K562 (cell line): ENCODE measurements at regions not wholly inside any gene's neighbourhood (a gene's known extent, or its start where the extent isn't known, plus 50 kb on each side); places are given as distances from the start of the nearest gene placed in this dataset.

Source experiments
- ARHGAP35 ChIP-seq: fragments of 450-650 bp; IDR thresholded peaks from 2 replicates; pipeline ENCODE4 v1.6.1; 2018; ENCODE audit not compliant: partially characterized antibody
- ARID1B ChIP-seq: fragments of 450-650 bp; IDR thresholded peaks from 2 replicates; pipeline ENCODE4 v1.6.1; 2016; ENCODE audit warnings: antibody characterized with exemption, mild to moderate bottlenecking, inconsistent platforms
- BRF1 ChIP-seq: IDR thresholded peaks from 3 replicates; pipeline ENCODE4 v1.6.1; 2011; ENCODE audit warnings: borderline replicate concordance, mild to moderate bottlenecking; ENCODE audit not compliant: insufficient read length; ENCODE audit errors: extremely low read depth
- ELF1 ChIP-seq: fragments of 200-800 bp; sonication (Bioruptor generic); IDR thresholded peaks from 2 replicates; pipeline ENCODE4 v1.6.1; 2016; ENCODE audit warnings: missing genetic modification characterization, missing compliant biosample characterization
- EP300 ChIP-seq: IDR thresholded peaks from 2 replicates; pipeline ENCODE4 v1.6.1; 2012; ENCODE audit warnings: low read length, improper control_type of control experiment
- ETV1 ChIP-seq: fragments of 450-650 bp; conservative IDR thresholded peaks from 2 replicates; pipeline ENCODE4 v1.6.1; 2016; ENCODE audit warnings: missing genetic modification characterization, control low read depth, low read depth, missing compliant biosample characterization
- ETV5 ChIP-seq: sonication (generic); formaldehyde crosslinking; IDR thresholded peaks from 2 replicates; pipeline ENCODE4 v1.4.0; 2020; ENCODE audit warnings: low read depth, mild to moderate bottlenecking, missing genetic modification reagents
- JUNB ChIP-seq: fragments of 450-650 bp; formaldehyde crosslinking; conservative IDR thresholded peaks from 2 replicates; pipeline ENCODE4 v1.4.0; 2020; ENCODE audit warnings: mild to moderate bottlenecking
- KAT8 ChIP-seq: fragments of 450-650 bp; IDR thresholded peaks from 2 replicates; pipeline ENCODE4 v1.6.1; 2016; ENCODE audit warnings: low read depth, mild to moderate bottlenecking
- KLF16 ChIP-seq: IDR thresholded peaks from 2 replicates; pipeline ENCODE4 v1.6.1; 2016; ENCODE audit warnings: antibody characterized with exemption
- MCM7 ChIP-seq, 2 experiments: fragments of 450-650 bp; IDR thresholded peaks; 2 replicates each; pipeline ENCODE4 v1.6.1; 2016 to 2018
- MTA2 ChIP-seq: fragments of 450-650 bp; IDR thresholded peaks from 2 replicates; pipeline ENCODE4 v1.6.1; 2016; ENCODE audit warnings: low read depth
- NFIC ChIP-seq: fragments of 450-650 bp; IDR thresholded peaks from 2 replicates; pipeline ENCODE4 v1.6.1; 2017; ENCODE audit warnings: mild to moderate bottlenecking, inconsistent platforms
- SAP30 ChIP-seq: fragments of 200-600 bp; sonication (generic); IDR thresholded peaks from 2 replicates; pipeline ENCODE4 v1.6.1; 2012; ENCODE audit warnings: borderline replicate concordance, low read depth, mild to moderate bottlenecking, moderate library complexity, low read length, control low read depth, inconsistent platforms; ENCODE audit not compliant: insufficient read depth, poor library complexity, severe bottlenecking
- SMAD3 ChIP-seq: fragments of 450-650 bp; formaldehyde crosslinking; conservative IDR thresholded peaks from 2 replicates; pipeline ENCODE4 v1.4.0; 2020; ENCODE audit warnings: mild to moderate bottlenecking
- TAF9B ChIP-seq: fragments of 450-650 bp; IDR thresholded peaks from 2 replicates; pipeline ENCODE4 v1.6.1; 2018; ENCODE audit warnings: mild to moderate bottlenecking; ENCODE audit not compliant: partially characterized antibody
- TCF7L2 ChIP-seq: fragments of 150-350 bp; IDR thresholded peaks from 2 replicates; pipeline ENCODE4 v1.6.1; 2016; ENCODE audit warnings: low read depth, mild to moderate bottlenecking, low read length, moderate library complexity
- ZNF165 ChIP-seq: fragments of 250-450 bp; sonication (Bioruptor Pico); IDR thresholded peaks from 2 replicates; pipeline ENCODE4 v1.4.0; 2020; ENCODE audit warnings: borderline replicate concordance
- ZNF436 ChIP-seq: fragments of 250-450, 450-650 bp; sonication (Bioruptor Pico); formaldehyde crosslinking; IDR thresholded peaks from 2 replicates; pipeline ENCODE4 v1.7.0; 2020; ENCODE audit warnings: mild to moderate bottlenecking
- ZNF589 ChIP-seq: fragments of 200-800 bp; sonication (Bioruptor generic); IDR thresholded peaks from 2 replicates; pipeline ENCODE4 v1.6.1; 2016; ENCODE audit warnings: low read depth, missing genetic modification characterization, missing compliant biosample characterization
- ZNF764 ChIP-seq: fragments of 250-450 bp; sonication (Bioruptor Pico); IDR thresholded peaks from 2 replicates; pipeline ENCODE4 v1.4.0; 2020; ENCODE audit warnings: low read depth, mild to moderate bottlenecking, moderate library complexity
- TF ChIP-seq, protein P1 (sequence below): fragments of 200-400 bp; formaldehyde crosslinking; IDR thresholded peaks from 2 replicates; pipeline ENCODE4 v1.6.1; 2017; ENCODE audit warnings: mild to moderate bottlenecking, low read depth, low read length, moderate library complexity
- TF ChIP-seq, protein P2 (sequence below): fragments of 250-450 bp; sonication (Bioruptor Pico); IDR thresholded peaks from 2 replicates; pipeline ENCODE4 v1.5.0; 2022; ENCODE audit warnings: mild to moderate bottlenecking
- TF ChIP-seq, protein P3 (sequence below): fragments of 250-450 bp; sonication (Bioruptor Pico); IDR thresholded peaks from 2 replicates; pipeline ENCODE4 v1.8.0; 2022; ENCODE audit warnings: moderate library complexity, mild to moderate bottlenecking, inconsistent platforms

GRCh38 chr2:200171731-200172482 is 134.6 kb upstream of the SPATS2L start (continued):
- TF ChIP-seq, protein P1, sequence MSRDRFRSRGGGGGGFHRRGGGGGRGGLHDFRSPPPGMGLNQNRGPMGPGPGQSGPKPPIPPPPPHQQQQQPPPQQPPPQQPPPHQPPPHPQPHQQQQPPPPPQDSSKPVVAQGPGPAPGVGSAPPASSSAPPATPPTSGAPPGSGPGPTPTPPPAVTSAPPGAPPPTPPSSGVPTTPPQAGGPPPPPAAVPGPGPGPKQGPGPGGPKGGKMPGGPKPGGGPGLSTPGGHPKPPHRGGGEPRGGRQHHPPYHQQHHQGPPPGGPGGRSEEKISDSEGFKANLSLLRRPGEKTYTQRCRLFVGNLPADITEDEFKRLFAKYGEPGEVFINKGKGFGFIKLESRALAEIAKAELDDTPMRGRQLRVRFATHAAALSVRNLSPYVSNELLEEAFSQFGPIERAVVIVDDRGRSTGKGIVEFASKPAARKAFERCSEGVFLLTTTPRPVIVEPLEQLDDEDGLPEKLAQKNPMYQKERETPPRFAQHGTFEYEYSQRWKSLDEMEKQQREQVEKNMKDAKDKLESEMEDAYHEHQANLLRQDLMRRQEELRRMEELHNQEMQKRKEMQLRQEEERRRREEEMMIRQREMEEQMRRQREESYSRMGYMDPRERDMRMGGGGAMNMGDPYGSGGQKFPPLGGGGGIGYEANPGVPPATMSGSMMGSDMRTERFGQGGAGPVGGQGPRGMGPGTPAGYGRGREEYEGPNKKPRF, result no peak
- TF ChIP-seq KLF16 (peak; percentile 63; the same call in 1 of the 2 replicates), ETV5 (no peak), BRF1 (no peak), EP300 (peak; percentile 49; the same call in 1 of the 2 replicates), NFIC (peak; percentile 88), ARID1B (peak; percentile 81), SAP30 (no peak), TAF9B (no peak), ZNF589 (no peak), ARHGAP35 (no peak), MCM7 (IDR thresholded peaks at IDR 0.05) (no peak), SMAD3 (no peak), KAT8 (no peak), ETV1 (tag) (no peak), TCF7L2 (no peak), MTA2 (peak; percentile 73), ZNF764 (no peak), JUNB (no peak), ZNF165 (no peak), ELF1 (no peak), ZNF436 (CRISPR knock-in tag) (no peak)
- TF ChIP-seq, protein P2, sequence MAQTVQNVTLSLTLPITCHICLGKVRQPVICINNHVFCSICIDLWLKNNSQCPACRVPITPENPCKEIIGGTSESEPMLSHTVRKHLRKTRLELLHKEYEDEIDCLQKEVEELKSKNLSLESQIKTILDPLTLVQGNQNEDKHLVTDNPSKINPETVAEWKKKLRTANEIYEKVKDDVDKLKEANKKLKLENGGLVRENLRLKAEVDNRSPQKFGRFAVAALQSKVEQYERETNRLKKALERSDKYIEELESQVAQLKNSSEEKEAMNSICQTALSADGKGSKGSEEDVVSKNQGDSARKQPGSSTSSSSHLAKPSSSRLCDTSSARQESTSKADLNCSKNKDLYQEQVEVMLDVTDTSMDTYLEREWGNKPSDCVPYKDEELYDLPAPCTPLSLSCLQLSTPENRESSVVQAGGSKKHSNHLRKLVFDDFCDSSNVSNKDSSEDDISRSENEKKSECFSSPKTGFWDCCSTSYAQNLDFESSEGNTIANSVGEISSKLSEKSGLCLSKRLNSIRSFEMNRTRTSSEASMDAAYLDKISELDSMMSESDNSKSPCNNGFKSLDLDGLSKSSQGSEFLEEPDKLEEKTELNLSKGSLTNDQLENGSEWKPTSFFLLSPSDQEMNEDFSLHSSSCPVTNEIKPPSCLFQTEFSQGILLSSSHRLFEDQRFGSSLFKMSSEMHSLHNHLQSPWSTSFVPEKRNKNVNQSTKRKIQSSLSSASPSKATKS (CRISPR knock-in tag), result no peak
- TF ChIP-seq, protein P3, sequence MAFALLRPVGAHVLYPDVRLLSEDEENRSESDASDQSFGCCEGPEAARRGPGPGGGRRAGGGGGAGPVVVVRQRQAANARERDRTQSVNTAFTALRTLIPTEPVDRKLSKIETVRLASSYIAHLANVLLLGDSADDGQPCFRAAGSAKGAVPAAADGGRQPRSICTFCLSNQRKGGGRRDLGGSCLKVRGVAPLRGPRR (CRISPR knock-in tag), result no peak
